ENCODE measurements at regions not wholly inside any gene's neighbourhood (a gene's known extent, or its start where the extent isn't known, plus 50 kb on each side); places are given as distances from the start of the nearest gene placed in this dataset.

- FAIRE-seq (no peak), DNase-seq (ENCODE audit: low read depth, low spot score) (no peak)
- TF ChIP-seq JUN (IDR thresholded peaks at IDR 0.05; ENCODE audit: borderline replicate concordance, insufficient read depth, insufficient read length, low read depth) (no peak), EZH2 (IDR thresholded peaks at IDR 0.05; ENCODE audit: borderline replicate concordance, low read depth, low read length, severe bottlenecking) (no peak)
- TF ChIP-seq, protein P1, sequence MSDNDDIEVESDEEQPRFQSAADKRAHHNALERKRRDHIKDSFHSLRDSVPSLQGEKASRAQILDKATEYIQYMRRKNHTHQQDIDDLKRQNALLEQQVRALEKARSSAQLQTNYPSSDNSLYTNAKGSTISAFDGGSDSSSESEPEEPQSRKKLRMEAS (IDR thresholded peaks at IDR 0.05; ENCODE audit: insufficient read depth, insufficient read length) = no peak
- no TSS peak for BruUV-seq (replicated peaks)
- Histone ChIP-seq H3K27ac (ENCODE audit: insufficient read depth, low read depth, low read length) (no peak overlapping the region), H3K9me1 (replicated peaks; ENCODE audit: control insufficient read depth, extremely low read depth, insufficient read depth, low read length) (no peaks in the 10 kb centered on the region), H3K4me1 (ENCODE audit: control insufficient read depth, extremely low read depth, insufficient read depth, low read length) (no peaks in the 10 kb centered on the region), H3K4me3 (replicated peaks in 1 of 3; ENCODE audit: insufficient read depth in 1 of 3, low read depth in 1 of 3, low read length in 3 of 3) (no peak overlapping the region), H3K4me2 (ENCODE audit: insufficient read depth, low read length) (no peak overlapping the region), H4K20me1 (replicated peaks; ENCODE audit: control insufficient read depth, extremely low read depth, insufficient read depth, low read length) (no peaks in the 10 kb centered on the region), H3K9me3 (replicated peaks; ENCODE audit: control insufficient read depth, insufficient read depth, low read length) (no peaks in the 10 kb centered on the region), H2AFZ (ENCODE audit: low read depth, low read length) (no peak overlapping the region), H3K27me3 (ENCODE audit: control insufficient read depth in 2 of 2, insufficient read depth in 2 of 2, low read length in 2 of 2) (no peaks in the 10 kb centered on the region), H3K36me3 (ENCODE audit: control insufficient read depth in 2 of 2, extremely low read depth in 1 of 2, insufficient read depth in 2 of 2, low read length in 2 of 2) (no peaks in the 10 kb centered on the region), H3K9ac (replicated peaks; ENCODE audit: extremely low read depth, insufficient read depth, low read length) (no peak overlapping the region), H3K79me2 (ENCODE audit: control insufficient read depth, insufficient read depth, low read length) (no peaks in the 10 kb centered on the region)
- intact Hi-C loops (cut with micrococcal nuclease) (no loop called here), dilution Hi-C loops (cut with MboI; ENCODE audit: extremely low pct_ligation_motif_present, low sequenced_read_pairs) (no loop called here)
- POLR2A ChIA-PET = no interaction called here
- CTCF ChIA-PET = interaction anchor here (1.3 kb wide), 1 partner anchor 9 kb away, joined by 3 read pairs; no protein-coding TSS in a partner anchor
Observed at GRCh38 chr3:193096076-193096475, 144.9 kb upstream of the PLAAT1 start.

GRCh38 chr3:193114431-193115340 lies 126.3 kb upstream of the PLAAT1 start:
- TF ChIP-seq, protein P1 (IDR thresholded peaks at IDR 0.05; ENCODE audit: insufficient read depth, insufficient read length) = no peak
- TF ChIP-seq EZH2 (IDR thresholded peaks at IDR 0.05; ENCODE audit: borderline replicate concordance, low read depth, low read length, severe bottlenecking) = no peak
- TF ChIP-seq FOS (IDR thresholded peaks at IDR 0.05; ENCODE audit: borderline replicate concordance, insufficient read depth, low read length) = no peak
- no peak for TF ChIP-seq JUN (IDR thresholded peaks at IDR 0.05; ENCODE audit: borderline replicate concordance, insufficient read depth, insufficient read length, low read depth)
- no peaks in the 10 kb centered on the region for H3K79me2 ChIP-seq (ENCODE audit: control insufficient read depth, insufficient read depth, low read length)
- H3K9me3 ChIP-seq (replicated peaks; ENCODE audit: control insufficient read depth, insufficient read depth, low read length) = no peaks in the 10 kb centered on the region
- POLR2A ChIA-PET = no interaction called here
- H3K4me1 ChIP-seq (ENCODE audit: control insufficient read depth, extremely low read depth, insufficient read depth, low read length) = no peaks in the 10 kb centered on the region
- FAIRE-seq = no peak
- H3K27ac ChIP-seq (ENCODE audit: insufficient read depth, low read depth, low read length) = no peak overlapping the region
- no peak overlapping the region for H2AFZ ChIP-seq (ENCODE audit: low read depth, low read length)
- H3K4me3 ChIP-seq (replicated peaks in 1 of 3; ENCODE audit: insufficient read depth in 1 of 3, low read depth in 1 of 3, low read length in 3 of 3) = no peak overlapping the region
- no peaks in the 10 kb centered on the region for H3K9me1 ChIP-seq (replicated peaks; ENCODE audit: control insufficient read depth, extremely low read depth, insufficient read depth, low read length)
- H3K4me2 ChIP-seq (ENCODE audit: insufficient read depth, low read length) = no peak overlapping the region
- H4K20me1 ChIP-seq (replicated peaks; ENCODE audit: control insufficient read depth, extremely low read depth, insufficient read depth, low read length) = no peaks in the 10 kb centered on the region
- intact Hi-C loops (cut with micrococcal nuclease) = no loop called here
- no peak for DNase-seq (ENCODE audit: low read depth, low spot score)
- H3K27me3 ChIP-seq (ENCODE audit: control insufficient read depth in 2 of 2, insufficient read depth in 2 of 2, low read length in 2 of 2) = no peaks in the 10 kb centered on the region
- H3K36me3 ChIP-seq (ENCODE audit: control insufficient read depth in 2 of 2, extremely low read depth in 1 of 2, insufficient read depth in 2 of 2, low read length in 2 of 2) = no peaks in the 10 kb centered on the region
- no TSS peak for BruUV-seq (replicated peaks)
- dilution Hi-C loops (cut with MboI; ENCODE audit: extremely low pct_ligation_motif_present, low sequenced_read_pairs) = no loop called here
- CTCF ChIA-PET = no interaction called here
- no peak overlapping the region for H3K9ac ChIP-seq (replicated peaks; ENCODE audit: extremely low read depth, insufficient read depth, low read length)
